Heart right ventricle (tissue), 16 donors: ENCODE measurements at regions not wholly inside any gene's neighbourhood (a gene's known extent, or its start where the extent isn't known, plus 50 kb on each side); places are given as distances from the start of the nearest gene placed in this dataset.

Experiments
- ATAC-seq, 8 donors: fragments of 200-7000 bp; cut with Tn5 transposase; one replicate each; pipeline ENCODE4 v1.9.1; 2020; ENCODE audit warnings: mild to moderate bottlenecking in 8 of 8, moderate library complexity in 8 of 8, moderate number of reproducible peaks in 1 of 8
- DNase-seq, 2 donors: peaks; one replicate each; pipeline ENCODE4 v3.0.0-alpha.2; 2020
- H3K27ac ChIP-seq, 10 donors: fragments of 200-600 bp; sonication (generic) in 2 of 10; one replicate each; pipeline versions ENCODE4 v1.5.0 to v1.8.0; 2020 to 2022; ENCODE audit warnings: mild to moderate bottlenecking in 3 of 10
- H3K27me3 ChIP-seq, 7 donors: fragments of 200-600 bp; one replicate each; pipeline ENCODE4 v1.8.0; 2021 to 2022; ENCODE audit warnings: mild to moderate bottlenecking in 2 of 7
- H3K36me3 ChIP-seq, 9 donors: fragments of 200-600 bp; sonication (generic) in 1 of 9; one replicate each; pipeline versions ENCODE4 v1.5.0 to v1.8.0; 2020 to 2022; ENCODE audit warnings: mild to moderate bottlenecking in 2 of 9
- H3K4me1 ChIP-seq, 9 donors: fragments of 200-600 bp; sonication (generic) in 1 of 9; one replicate each; pipeline versions ENCODE4 v1.5.0 to v1.8.0; 2020 to 2022; ENCODE audit warnings: mild to moderate bottlenecking in 4 of 9
- H3K4me3 ChIP-seq, 10 donors: fragments of 200-600 bp; sonication (generic) in 2 of 10; one replicate each; pipeline versions ENCODE4 v1.5.0 to v1.8.0; 2020 to 2022; ENCODE audit warnings: mild to moderate bottlenecking in 7 of 10, moderate library complexity in 2 of 10
- H3K9me3 ChIP-seq, 11 donors: fragments of 200-600 bp in 10 of 11; sonication (generic) in 2 of 11; one replicate each; pipeline versions ENCODE4 v1.5.0 to v1.8.0; 2013 to 2022; ENCODE audit warnings: mild to moderate bottlenecking in 2 of 11, control low read depth in 1 of 11, moderate library complexity in 1 of 11
- CTCF ChIP-seq, 9 donors: fragments of 200-600 bp; sonication (generic) in 2 of 9; IDR thresholded peaks; one replicate each; pipeline versions ENCODE4 v1.5.0 to v1.8.0; 2021 to 2022; ENCODE audit warnings: antibody characterized with exemption in 9 of 9, mild to moderate bottlenecking in 5 of 9, moderate library complexity in 1 of 9
- WGBS, 2 donors: extraction: QIAGEN DNeasy Blood & Tissue Kit; methylation state at CpG; one replicate each; pipeline ENCODE4 v1.1.7; 2013; ENCODE audit warnings: inconsistent platforms in 1 of 2; 5-methylcytosine and 5-hydroxymethylcytosine counted together
- intact Hi-C, 10 donors: fragments of 100-400 bp; cut with DNase I; formaldehyde crosslinking; loops; one replicate each; pipeline versions ENCODE4 v1.11.1 to v1.14.2; 2022
- donor health status: Arrhythmogenic right ventricular cardiomyopathy.
- donor health status: ischemic (EF 13 %, LVEDD 7.1; RV severe dilation, severe dysfunction).
- donor health status: healthy with polysubstance abuse.
- donor health status: DM: no; HTN: yes; CAD: no.
- donor health status: DM: no; HTN: no; CAD: no.
- donor health status: ischemic (EF 25% LVEDD 6.9; RV normal size, moderate dysfunction).
- donor health status: ischemic (EF 25% LVEDD 5.7; RV mildly dilated, moderate dysfunction).
- donor health status: healthy.
- donor health status: DM: yes; HTN: yes; CAD: no.
- donor health status: Ischemic cardiomyopathy.
- donor health status: ischemic (EF 35%, LVEDD 5.7; RV mildly dilated, moderate dysfunction).
- donor health status: nonischemic (EF 11% LVEDD 7.7; RV severe dilation, severe dysfunction).
- donor health status: DM: yes; HTN: yes; CAD: no.
- donor health status: PGD.
- donor health status: ischemic (EF 29% LVEDD 5.4; RV normal size, mild dysfunction).
- donor health status: nonischemic (EF 23%, LVEDD 6.1; RV moderate dilation, normal function).

GRCh38 chr6:44642870-44643522 lies 255.5 kb downstream of the CDC5L start:
- H3K27ac ChIP-seq: no peak overlapping the region
- no peak for TF ChIP-seq CTCF (IDR thresholded peaks at IDR 0.05)
- H3K36me3 ChIP-seq: no peaks in the 10 kb centered on the region
- H3K4me1 ChIP-seq: no peaks in the 10 kb centered on the region
- DNase-seq (no peak), ATAC-seq (no peak)
- no peak overlapping the region for H3K4me3 ChIP-seq
- peaks cover 0 to 1% (median 0%) of the 10 kb centered on the region in 11 donors for H3K9me3 ChIP-seq
- no peaks in the 10 kb centered on the region for H3K27me3 ChIP-seq
- 87 to 88% methylated on average over 10 of the region's 10 CpGs for WGBS, 2 donors
- intact Hi-C loops: loop anchor here in 3 of 10 donors (5.0 to 10.0 kb wide), 2 partner anchors 166 to 168 kb away; no protein-coding TSS in a partner anchor

- intact Hi-C loops: loop anchor here in 5 of 10 donors (1.0 to 10.0 kb wide), 4 partner anchors 168 to 170 kb away; no protein-coding TSS in a partner anchor
- 71 to 76% methylated on average over 6 of the region's 6 CpGs for WGBS, 2 donors
Observed at GRCh38 chr6:44645276-44645675, 257.8 kb downstream of the CDC5L start.

GRCh38 chr6:44646355-44646754 lies 258.8 kb downstream of the CDC5L start:
- WGBS, 2 donors: 81 to 83% methylated on average over 5 of the region's 5 CpGs
- peak in 1 of 8 donors; percentile 37 for ATAC-seq
- intact Hi-C loops: loop anchor here in 3 of 10 donors (5.0 to 10.0 kb wide), 2 partner anchors 169 to 172 kb away; no protein-coding TSS in a partner anchor

More at GRCh38 chr6:44645276-44645675, 257.8 kb downstream of the CDC5L start:
- Histone ChIP-seq H3K4me1 (no peaks in the 10 kb centered on the region), H3K4me3 (no peak overlapping the region), H3K27me3 (no peaks in the 10 kb centered on the region), H3K27ac (no peak overlapping the region), H3K36me3 (no peaks in the 10 kb centered on the region), H3K9me3 (no peaks in the 10 kb centered on the region)
- DNase-seq: no peak
- peak in 5 of 9 donors; percentile 14 to 29 (median 17) for TF ChIP-seq CTCF (IDR thresholded peaks at IDR 0.05)
- peak in 1 of 8 donors; percentile 33 for ATAC-seq

More at GRCh38 chr6:44646355-44646754, 258.8 kb downstream of the CDC5L start:
- Histone ChIP-seq H3K9me3 (no peaks in the 10 kb centered on the region), H3K4me1 (no peaks in the 10 kb centered on the region), H3K27me3 (no peaks in the 10 kb centered on the region), H3K27ac (no peak overlapping the region), H3K4me3 (no peak overlapping the region), H3K36me3 (no peaks in the 10 kb centered on the region)
- no peak for TF ChIP-seq CTCF (IDR thresholded peaks at IDR 0.05)
- no peak for DNase-seq
